HFF-Myc (cell line): ENCODE measurements at regions not wholly inside any gene's neighbourhood (a gene's known extent, or its start where the extent isn't known, plus 50 kb on each side); places are given as distances from the start of the nearest gene placed in this dataset.

ENCODE experiments used
- DNase-seq: peaks from one replicate; pipeline ENCODE4 v3.0.0-alpha.2; 2011; ENCODE audit warnings: low read depth; ENCODE audit errors: extremely low read depth
- H3K4me3 ChIP-seq: replicated peaks from 2 replicates; pipeline ENCODE4 v1.5.1; 2011; ENCODE audit warnings: low read depth, mild to moderate bottlenecking, control low read depth, low read length
- CTCF ChIP-seq: IDR thresholded peaks from 2 replicates; pipeline ENCODE4 v1.5.1; 2012; ENCODE audit warnings: mild to moderate bottlenecking, low read depth, low read length, control low read depth; ENCODE audit errors: missing control alignments

- DNase-seq, result no peak
- no peak for TF ChIP-seq CTCF
- no peak overlapping the region for H3K4me3 ChIP-seq
Measured at GRCh38 chr5:158099571-158100105, 240.7 kb upstream of the CLINT1 start.

GRCh38 chr5:158096835-158097234 is 237.9 kb upstream of the CLINT1 start:
- no peak for TF ChIP-seq CTCF
- H3K4me3 ChIP-seq, result no peak overlapping the region
- DNase-seq, result no peak

- no peak for DNase-seq
- no peak for TF ChIP-seq CTCF
- H3K4me3 ChIP-seq, result no peak overlapping the region
Measured at GRCh38 chr5:158086856-158087255, 227.9 kb upstream of the CLINT1 start.

GRCh38 chr5:158084292-158084691 is 225.3 kb upstream of the CLINT1 start:
- no peak for TF ChIP-seq CTCF
- no peak overlapping the region for H3K4me3 ChIP-seq
- DNase-seq, result peak; percentile 27

- DNase-seq, result no peak
- no peak overlapping the region for H3K4me3 ChIP-seq
- TF ChIP-seq CTCF, result no peak
Measured at GRCh38 chr5:158082696-158083287, 223.8 kb upstream of the CLINT1 start.

GRCh38 chr5:158080112-158080511 is 221.2 kb upstream of the CLINT1 start:
- DNase-seq, result no peak
- TF ChIP-seq CTCF, result no peak
- no peak overlapping the region for H3K4me3 ChIP-seq

- TF ChIP-seq CTCF, result no peak
- H3K4me3 ChIP-seq, result no peak overlapping the region
- no peak for DNase-seq
Measured at GRCh38 chr5:158079097-158079496, 220.2 kb upstream of the CLINT1 start.
